Uterus (tissue), 2 donors: ENCODE measurements at regions not wholly inside any gene's neighbourhood (a gene's known extent, or its start where the extent isn't known, plus 50 kb on each side); places are given as distances from the start of the nearest gene placed in this dataset.

Source experiments
- CTCF ChIP-seq, 4 experiments: fragments of 200-600 bp in 2 of 4; fragments of 450-650 bp in 2 of 4; sonication (generic) in 2 of 4; IDR thresholded peaks; one replicate each; pipeline ENCODE4 v1.5.1; 2016 to 2019; ENCODE audit warnings: antibody characterized with exemption in 4 of 4, mild to moderate bottlenecking in 2 of 4, moderate library complexity in 1 of 4
- POLR2A ChIP-seq, 2 donors: fragments of 450-650 bp; IDR thresholded peaks; one replicate each; pipeline ENCODE4 v1.6.1; 2016; ENCODE audit warnings: antibody characterized with exemption in 2 of 2, mild to moderate bottlenecking in 1 of 2, moderate library complexity in 1 of 2

- TF ChIP-seq CTCF (IDR thresholded peaks at IDR 0.05) (no peak), POLR2A (IDR thresholded peaks at IDR 0.05) (no peak)
Observed at GRCh38 chr6:210104-210456, 82.2 kb upstream of the DUSP22 start.
